Activated B cell treated with CpG ODN at 0.5 μM for 24 hours (primary cell): ENCODE measurements at regions not wholly inside any gene's neighbourhood (a gene's known extent, or its start where the extent isn't known, plus 50 kb on each side); places are given as distances from the start of the nearest gene placed in this dataset.

Experiments
- ATAC-seq: fragments of 200-7000 bp; cut with Tn5 transposase; one replicate; pipeline ENCODE4 v1.10.0; 2021; ENCODE audit warnings: low read depth, mild to moderate bottlenecking, moderate library complexity
- CTCF ChIA-PET: fragments of 350-600 bp; sonication (Branson Sonifier 250); formaldehyde crosslinking; loops from one replicate; lab custom pipeline; 2021; ENCODE audit warnings: antibody characterized with exemption; lab: Charles Lee
- POLR2A ChIA-PET: fragments of 350-600 bp; sonication (Branson Sonifier 250); formaldehyde crosslinking; loops from one replicate; lab custom pipeline; 2021; ENCODE audit warnings: antibody characterized with exemption; lab: Charles Lee
- DNase-seq: peaks from one replicate; pipeline ENCODE4 v3.0.0; 2022
- H3K27ac Mint-ChIP-seq: one replicate; pipeline ENCODE4 v1.8.0; 2020; ENCODE audit warnings: mixed read lengths
- H3K27me3 Mint-ChIP-seq: one replicate; pipeline ENCODE4 v1.8.0; 2021; ENCODE audit warnings: mixed read lengths
- H3K36me3 Mint-ChIP-seq: one replicate; pipeline ENCODE4 v1.8.0; 2021; ENCODE audit warnings: low read depth, mixed read lengths
- H3K4me1 Mint-ChIP-seq: one replicate; pipeline ENCODE4 v1.8.0; 2021; ENCODE audit warnings: mixed read lengths
- H3K4me3 Mint-ChIP-seq: one replicate; pipeline ENCODE4 v1.8.0; 2020; ENCODE audit warnings: mild to moderate bottlenecking, mixed read lengths
- H3K9me3 Mint-ChIP-seq: one replicate; pipeline ENCODE4 v1.8.0; 2020; ENCODE audit warnings: mixed read lengths
- intact Hi-C: fragments of 100-400 bp; cut with micrococcal nuclease; formaldehyde crosslinking; loops from one replicate; pipeline ENCODE4 v1.15.1; 2024
- TF ChIP-seq, protein P1 (sequence below): fragments of 200-600 bp; IDR thresholded peaks from one replicate; pipeline ENCODE4 v1.8.0; 2022; ENCODE audit warnings: antibody characterized with exemption, mild to moderate bottlenecking

DNA sequence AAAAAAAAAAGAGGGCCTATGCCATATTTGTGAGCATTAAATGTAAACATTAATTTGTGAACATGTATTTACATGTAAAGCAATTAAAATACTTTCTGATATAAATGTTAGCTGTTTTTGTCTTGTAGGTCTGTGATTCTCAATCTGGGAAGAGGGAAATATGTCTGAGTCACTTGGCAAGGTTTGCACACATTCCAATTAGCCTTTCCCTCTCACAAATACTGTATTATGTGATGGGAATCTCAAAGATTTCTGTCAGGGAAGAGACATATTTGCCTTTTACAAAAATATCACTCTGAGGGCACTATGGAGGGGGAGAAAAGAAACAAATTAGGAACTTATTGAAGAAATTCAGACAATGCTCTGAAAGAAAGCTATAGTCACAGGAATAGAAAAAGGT is 483.6 kb downstream of the GBE1 start:
- DNase-seq = no peak
- no peak overlapping the region for H3K4me3 Mint-ChIP-seq
- ChIA-PET CTCF (no interaction called here), POLR2A (no interaction called here)
- ATAC-seq = no peak
- intact Hi-C loops = no loop called here
- H3K27me3 Mint-ChIP-seq = no peaks in the 10 kb centered on the region
- H3K27ac Mint-ChIP-seq = no peak overlapping the region
- H3K36me3 Mint-ChIP-seq = no peaks in the 10 kb centered on the region
- H3K9me3 Mint-ChIP-seq = no peaks in the 10 kb centered on the region
- TF ChIP-seq, protein P1, sequence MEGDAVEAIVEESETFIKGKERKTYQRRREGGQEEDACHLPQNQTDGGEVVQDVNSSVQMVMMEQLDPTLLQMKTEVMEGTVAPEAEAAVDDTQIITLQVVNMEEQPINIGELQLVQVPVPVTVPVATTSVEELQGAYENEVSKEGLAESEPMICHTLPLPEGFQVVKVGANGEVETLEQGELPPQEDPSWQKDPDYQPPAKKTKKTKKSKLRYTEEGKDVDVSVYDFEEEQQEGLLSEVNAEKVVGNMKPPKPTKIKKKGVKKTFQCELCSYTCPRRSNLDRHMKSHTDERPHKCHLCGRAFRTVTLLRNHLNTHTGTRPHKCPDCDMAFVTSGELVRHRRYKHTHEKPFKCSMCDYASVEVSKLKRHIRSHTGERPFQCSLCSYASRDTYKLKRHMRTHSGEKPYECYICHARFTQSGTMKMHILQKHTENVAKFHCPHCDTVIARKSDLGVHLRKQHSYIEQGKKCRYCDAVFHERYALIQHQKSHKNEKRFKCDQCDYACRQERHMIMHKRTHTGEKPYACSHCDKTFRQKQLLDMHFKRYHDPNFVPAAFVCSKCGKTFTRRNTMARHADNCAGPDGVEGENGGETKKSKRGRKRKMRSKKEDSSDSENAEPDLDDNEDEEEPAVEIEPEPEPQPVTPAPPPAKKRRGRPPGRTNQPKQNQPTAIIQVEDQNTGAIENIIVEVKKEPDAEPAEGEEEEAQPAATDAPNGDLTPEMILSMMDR = no peak
- H3K4me1 Mint-ChIP-seq = no peaks in the 10 kb centered on the region

DNA sequence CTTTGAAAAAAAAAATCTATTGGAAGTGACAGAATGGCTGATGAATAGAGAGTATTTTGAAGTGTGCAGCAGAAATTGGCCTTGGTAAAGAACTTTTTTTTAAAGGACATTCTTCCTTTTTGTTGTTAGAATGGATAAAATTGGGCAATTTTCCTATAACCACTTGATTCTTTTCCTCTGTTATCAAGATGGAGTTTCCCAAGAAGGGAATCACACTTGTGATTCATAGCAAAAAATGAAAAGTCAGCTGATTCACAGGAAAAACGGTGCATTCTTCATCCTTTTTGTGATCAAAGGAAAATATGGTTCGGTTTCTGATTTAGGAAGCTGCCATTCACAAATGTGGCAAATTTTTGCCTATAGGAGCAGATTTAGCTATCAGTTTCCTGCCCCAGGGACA is 486.8 kb downstream of the GBE1 start:
- H3K36me3 Mint-ChIP-seq = no peaks in the 10 kb centered on the region
- intact Hi-C loops = no loop called here
- ChIA-PET CTCF (no interaction called here), POLR2A (no interaction called here)
- H3K9me3 Mint-ChIP-seq = no peaks in the 10 kb centered on the region
- DNase-seq (no peak), ATAC-seq (no peak)
- H3K4me3 Mint-ChIP-seq = no peak overlapping the region
- no peaks in the 10 kb centered on the region for H3K4me1 Mint-ChIP-seq
- no peaks in the 10 kb centered on the region for H3K27me3 Mint-ChIP-seq
- TF ChIP-seq, protein P1 = no peak
- no peak overlapping the region for H3K27ac Mint-ChIP-seq

DNA sequence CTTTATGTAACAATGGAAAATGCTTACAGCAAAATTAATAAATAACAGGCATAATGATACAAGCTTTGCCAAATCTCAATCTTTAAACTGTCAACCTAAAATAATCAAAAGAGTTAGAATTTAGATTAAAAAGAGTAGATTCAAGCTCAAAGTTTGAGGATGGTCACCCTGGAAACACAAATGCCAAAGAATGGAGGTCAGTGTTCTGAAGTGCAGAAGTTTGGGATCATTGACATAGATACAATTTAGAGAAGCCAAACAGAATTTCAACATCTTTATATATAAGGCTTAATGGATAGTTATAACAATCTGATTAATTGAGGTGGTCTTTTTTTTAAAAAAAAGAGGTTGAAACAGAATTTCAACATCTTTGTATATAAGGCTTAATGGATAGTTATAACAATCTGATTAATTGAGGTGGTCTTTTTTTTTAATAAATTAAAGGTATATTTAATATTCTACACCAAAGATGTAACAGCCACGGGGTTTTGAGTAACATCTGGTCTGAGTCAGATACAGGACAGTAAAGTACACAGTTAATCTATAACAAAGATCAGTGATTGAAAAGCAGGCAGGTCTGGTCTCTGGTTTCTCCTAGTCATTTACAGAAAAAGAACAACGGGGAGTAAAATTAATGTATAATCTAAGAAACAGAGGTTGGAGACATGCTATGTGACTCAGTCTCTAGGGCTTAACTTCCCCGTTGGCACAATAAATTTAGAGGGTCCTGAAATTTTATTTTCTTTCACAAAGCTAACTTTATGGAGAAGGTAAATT is 490.7 kb downstream of the GBE1 start:
- ChIA-PET CTCF (no interaction called here), POLR2A (no interaction called here)
- no peaks in the 10 kb centered on the region for H3K9me3 Mint-ChIP-seq
- DNase-seq (no peak), ATAC-seq (no peak)
- H3K4me3 Mint-ChIP-seq = no peak overlapping the region
- TF ChIP-seq, protein P1 = no peak
- H3K36me3 Mint-ChIP-seq = no peaks in the 10 kb centered on the region
- H3K27me3 Mint-ChIP-seq = no peaks in the 10 kb centered on the region
- no peaks in the 10 kb centered on the region for H3K4me1 Mint-ChIP-seq
- intact Hi-C loops = no loop called here
- H3K27ac Mint-ChIP-seq = no peak overlapping the region

DNA sequence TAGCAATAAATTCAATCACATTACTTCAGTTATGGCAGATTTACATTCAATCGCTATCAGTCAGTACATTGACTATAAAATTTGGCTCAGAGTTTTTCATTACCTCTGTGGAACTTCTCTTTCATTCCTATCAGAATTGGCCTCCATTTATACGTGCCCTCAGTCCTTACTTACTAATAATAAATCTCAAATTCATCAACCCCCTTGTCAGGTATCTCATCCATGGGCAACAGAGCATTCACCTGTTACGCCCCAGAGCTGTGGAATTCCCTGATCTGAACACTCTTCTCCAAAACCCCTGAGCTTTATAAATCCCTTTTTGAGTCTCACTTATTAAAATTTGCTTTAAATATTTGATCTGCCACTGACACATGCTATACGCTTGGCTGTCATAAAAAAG is 492.9 kb downstream of the GBE1 start:
- POLR2A ChIA-PET = no interaction called here
- no peaks in the 10 kb centered on the region for H3K36me3 Mint-ChIP-seq
- no peaks in the 10 kb centered on the region for H3K27me3 Mint-ChIP-seq
- TF ChIP-seq, protein P1 = no peak
- H3K4me3 Mint-ChIP-seq = no peak overlapping the region
- H3K9me3 Mint-ChIP-seq = peaks cover 2% of the 10 kb centered on the region
- no peak for ATAC-seq
- CTCF ChIA-PET = no interaction called here
- intact Hi-C loops = no loop called here
- no peak overlapping the region for H3K27ac Mint-ChIP-seq
- DNase-seq = no peak
- H3K4me1 Mint-ChIP-seq = no peaks in the 10 kb centered on the region

DNA sequence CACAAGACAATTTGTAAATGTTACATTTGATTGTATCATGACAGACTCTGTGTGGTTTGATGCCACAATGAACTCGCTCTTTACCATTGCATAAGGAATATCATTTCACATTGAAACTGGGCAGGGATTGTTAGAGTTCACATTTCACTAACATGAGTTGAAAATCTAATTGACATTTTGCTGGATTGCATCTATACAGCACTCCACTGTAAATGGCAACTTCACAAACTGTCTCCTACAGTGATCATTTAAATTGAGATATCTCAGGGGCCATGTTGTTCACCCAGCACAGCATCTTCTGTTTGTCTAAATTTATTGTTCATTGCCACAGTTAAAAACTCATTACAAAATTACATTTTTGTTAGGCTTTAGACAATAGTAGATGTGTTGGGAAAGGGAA is 499.4 kb downstream of the GBE1 start:
- intact Hi-C loops = no loop called here
- no peak overlapping the region for H3K4me3 Mint-ChIP-seq
- peaks cover 2% of the 10 kb centered on the region for H3K9me3 Mint-ChIP-seq
- no peak for ATAC-seq
- TF ChIP-seq, protein P1 = no peak
- H3K4me1 Mint-ChIP-seq = no peaks in the 10 kb centered on the region
- POLR2A ChIA-PET = no interaction called here
- no peaks in the 10 kb centered on the region for H3K36me3 Mint-ChIP-seq
- H3K27me3 Mint-ChIP-seq = no peaks in the 10 kb centered on the region
- no peak for DNase-seq
- no peak overlapping the region for H3K27ac Mint-ChIP-seq
- CTCF ChIA-PET = no interaction called here
